IMR-90 (cell line): ENCODE measurements at regions not wholly inside any gene's neighbourhood (a gene's known extent, or its start where the extent isn't known, plus 50 kb on each side); places are given as distances from the start of the nearest gene placed in this dataset.

Experiments used
- ATAC-seq: fragments of 200-7000 bp; cut with Tn5 transposase; 2 replicates; pipeline ENCODE4 v1.9.1; 2020; ENCODE audit warnings: low read depth, mild to moderate bottlenecking, moderate library complexity
- BruUV-seq: library from RNA; stranded (reverse); fragments of 400-500 nt; replicated peaks from 2 replicates; lab custom pipeline; 2021; lab: Mats Ljungman, UMichigan
- CTCF ChIA-PET: fragments of 300-600 bp; formaldehyde crosslinking; extraction: SDS; loops from one replicate; lab custom pipeline; 2021; ENCODE audit warnings: antibody characterized with exemption; lab: Yijun Ruan, JAX
- POLR2A ChIA-PET: fragments of 300-600 bp; sonication (Branson Sonifier 250); formaldehyde crosslinking; loops from one replicate; lab custom pipeline; 2022; ENCODE audit warnings: antibody characterized with exemption; ENCODE audit not compliant: unreplicated experiment; lab: Charles Lee
- DNase-seq: peaks from one replicate; pipeline ENCODE4 v3.0.0; 2013
- H2AFZ ChIP-seq: replicated peaks from 2 replicates; pipeline ENCODE3; 2013; ENCODE audit warnings: low read length, mild to moderate bottlenecking; ENCODE audit not compliant: poor library complexity
- H2AK5ac ChIP-seq: 2 replicates; pipeline ENCODE4 v1.6.1; 2013; ENCODE audit warnings: low read depth, low read length, inconsistent platforms
- H2AK9ac ChIP-seq: replicated peaks from 2 replicates; pipeline ENCODE3; 2013; ENCODE audit warnings: mild to moderate bottlenecking, low read depth, low read length, moderate library complexity; ENCODE audit not compliant: poor library complexity
- H2BK120ac ChIP-seq: 2 replicates; pipeline ENCODE4 v1.6.1; 2013; ENCODE audit warnings: low read depth, low read length, inconsistent platforms
- H2BK15ac ChIP-seq: 3 replicates; pipeline ENCODE4 v1.6.1; 2013; ENCODE audit warnings: low read depth, low read length, inconsistent platforms
- H2BK20ac ChIP-seq: 2 replicates; pipeline ENCODE4 v1.6.1; 2013; ENCODE audit warnings: low read depth, mild to moderate bottlenecking, inconsistent platforms, low read length, moderate library complexity
- H2BK5ac ChIP-seq: 2 replicates; pipeline ENCODE4 v1.6.1; 2013; ENCODE audit warnings: mild to moderate bottlenecking, low read depth, low read length, inconsistent platforms; ENCODE audit not compliant: poor library complexity, severe bottlenecking
- H3K14ac ChIP-seq: replicated peaks from 2 replicates; pipeline ENCODE4 v1.6.1; 2013; ENCODE audit warnings: low read depth, low read length, inconsistent platforms
- H3K18ac ChIP-seq: 2 replicates; pipeline ENCODE4 v1.6.1; 2013; ENCODE audit warnings: low read depth, low read length, control low read depth
- H3K23ac ChIP-seq: 2 replicates; pipeline ENCODE4 v1.6.1; 2013; ENCODE audit warnings: low read depth, low read length, inconsistent platforms
- H3K27ac ChIP-seq: 2 replicates; pipeline ENCODE4 v1.5.1; 2013; ENCODE audit warnings: mild to moderate bottlenecking, control low read depth, low read length; ENCODE audit not compliant: insufficient read depth
- H3K27me3 ChIP-seq: 2 replicates; pipeline ENCODE4 v1.6.1; 2013; ENCODE audit warnings: low read length; ENCODE audit not compliant: control insufficient read depth, insufficient read depth
- H3K36me3 ChIP-seq: 2 replicates; pipeline ENCODE4 v1.6.1; 2013; ENCODE audit warnings: low read length, mixed read lengths; ENCODE audit not compliant: control insufficient read depth, insufficient read depth
- H3K4ac ChIP-seq: 2 replicates; pipeline ENCODE4 v1.6.1; 2013; ENCODE audit warnings: low read depth, low read length, inconsistent platforms
- H3K4me1 ChIP-seq: 2 replicates; pipeline ENCODE4 v1.6.1; 2013; ENCODE audit warnings: low read length, mixed read lengths; ENCODE audit not compliant: control insufficient read depth, insufficient read depth
- H3K4me2 ChIP-seq: 2 replicates; pipeline ENCODE4 v1.6.1; 2013; ENCODE audit warnings: low read depth, mild to moderate bottlenecking, control low read depth, low read length, moderate library complexity
- H3K4me3 ChIP-seq: 2 replicates; pipeline ENCODE4 v1.5.1; 2013; ENCODE audit warnings: low read depth, mild to moderate bottlenecking, control low read depth, low read length, moderate library complexity; ENCODE audit not compliant: insufficient read depth
- H3K56ac ChIP-seq: 2 replicates; pipeline ENCODE4 v1.6.1; 2013; ENCODE audit warnings: low read length, inconsistent platforms; ENCODE audit not compliant: insufficient read depth; ENCODE audit errors: extremely low read depth
- H3K79me1 ChIP-seq, 2 experiments: 2 replicates each; pipeline ENCODE4 v1.6.1; 2013; ENCODE audit warnings: low read length in 2 of 2, inconsistent platforms in 1 of 2, low read depth in 1 of 2
- H3K9ac ChIP-seq: 2 replicates; pipeline ENCODE4 v1.6.1; 2013; ENCODE audit warnings: low read depth, low read length, control low read depth
- H3K9me1 ChIP-seq: 2 replicates; pipeline ENCODE4 v1.6.1; 2013; ENCODE audit warnings: low read length, inconsistent platforms; ENCODE audit not compliant: insufficient read depth
- H3K9me3 ChIP-seq: 2 replicates; pipeline ENCODE4 v1.6.1; 2013; ENCODE audit warnings: low read length; ENCODE audit not compliant: control insufficient read depth, insufficient read depth
- H4K20me1 ChIP-seq: 2 replicates; pipeline ENCODE4 v1.6.1; 2013; ENCODE audit warnings: low read length, inconsistent platforms; ENCODE audit not compliant: insufficient read depth
- H4K5ac ChIP-seq: 2 replicates; pipeline ENCODE4 v1.6.1; 2013; ENCODE audit warnings: mild to moderate bottlenecking, low read depth, low read length, control low read depth
- H4K8ac ChIP-seq, 2 experiments: 2 replicates each; pipeline ENCODE4 v1.6.1; 2013; ENCODE audit warnings: low read depth in 2 of 2, low read length in 2 of 2, control low read depth in 1 of 2, inconsistent platforms in 1 of 2
- H4K91ac ChIP-seq: 2 replicates; pipeline ENCODE4 v1.6.1; 2013; ENCODE audit warnings: low read depth, low read length, inconsistent platforms; ENCODE audit not compliant: insufficient read depth
- BHLHE40 ChIP-seq: fragments of 150-350 bp; IDR thresholded peaks from 2 replicates; pipeline ENCODE4 v1.6.1; 2016; ENCODE audit warnings: mild to moderate bottlenecking, low read depth, low read length
- CEBPB ChIP-seq: IDR thresholded peaks from 2 replicates; pipeline ENCODE4 v1.6.1; 2012; ENCODE audit warnings: low read depth, low read length, improper control_type of control experiment
- CHD1 ChIP-seq: IDR thresholded peaks from 2 replicates; pipeline ENCODE4 v1.6.1; 2012; ENCODE audit warnings: low read depth, low read length, improper control_type of control experiment
- CTCF ChIP-seq: conservative IDR thresholded peaks from 2 replicates; pipeline ENCODE4 v1.5.1; 2012; ENCODE audit warnings: mild to moderate bottlenecking, low read depth, low read length, improper control_type of control experiment
- ELK1 ChIP-seq: fragments of 150-350 bp; IDR thresholded peaks from 2 replicates; pipeline ENCODE4 v1.6.1; 2016; ENCODE audit warnings: low read depth, mild to moderate bottlenecking, low read length, moderate library complexity, borderline replicate concordance
- FOS ChIP-seq: fragments of 150-350 bp; IDR thresholded peaks from 2 replicates; pipeline ENCODE4 v1.6.1; 2016; ENCODE audit warnings: low read depth, low read length
- MAFK ChIP-seq: IDR thresholded peaks from 2 replicates; pipeline ENCODE4 v1.6.1; 2012; ENCODE audit warnings: low read depth, low read length, improper control_type of control experiment
- MAZ ChIP-seq: IDR thresholded peaks from 2 replicates; pipeline ENCODE4 v1.6.1; 2012; ENCODE audit warnings: low read depth, mild to moderate bottlenecking, low read length, improper control_type of control experiment, moderate library complexity, borderline replicate concordance
- MXI1 ChIP-seq: IDR thresholded peaks from 2 replicates; pipeline ENCODE4 v1.6.1; 2012; ENCODE audit warnings: low read depth, mild to moderate bottlenecking, low read length, moderate library complexity, borderline replicate concordance
- NFE2L2 ChIP-seq: fragments of 150-350 bp; IDR thresholded peaks from 2 replicates; pipeline ENCODE4 v1.6.1; 2016; ENCODE audit warnings: low read depth, mild to moderate bottlenecking, low read length
- POLR2A ChIP-seq: IDR thresholded peaks from 2 replicates; pipeline ENCODE4 v1.6.1; 2012; ENCODE audit warnings: mild to moderate bottlenecking, low read depth, low read length
- RAD21 ChIP-seq: IDR thresholded peaks from 2 replicates; pipeline ENCODE4 v1.6.1; 2012; ENCODE audit warnings: low read length, improper control_type of control experiment
- RCOR1 ChIP-seq: IDR thresholded peaks from 2 replicates; pipeline ENCODE4 v1.6.1; 2012; ENCODE audit warnings: mild to moderate bottlenecking, low read length, improper control_type of control experiment; ENCODE audit not compliant: insufficient replicate concordance
- RFX5 ChIP-seq: IDR thresholded peaks from 2 replicates; pipeline ENCODE4 v1.8.0; 2012; ENCODE audit warnings: low read depth, mild to moderate bottlenecking, low read length, moderate library complexity
- SMC3 ChIP-seq: fragments of 150-350 bp; IDR thresholded peaks from 2 replicates; pipeline ENCODE4 v1.6.1; 2016; ENCODE audit warnings: low read depth, mild to moderate bottlenecking, antibody characterized with exemption, low read length, moderate library complexity
- USF2 ChIP-seq: fragments of 150-350 bp; IDR thresholded peaks from 2 replicates; pipeline ENCODE4 v1.6.1; 2017; ENCODE audit warnings: mild to moderate bottlenecking, antibody characterized with exemption, low read length, low read depth
- WGBS, 2 experiments: methylation state at CpG; one replicate each; pipeline versions ENCODE4 v1.1.5 to v1.1.7; 2013; ENCODE audit warnings: missing lambda C conversion rate in 2 of 2; ENCODE audit not compliant: insufficient read length in 1 of 2; ENCODE audit errors: extremely low coverage in 2 of 2; 5-methylcytosine and 5-hydroxymethylcytosine counted together
- dilution Hi-C: fragments of 300-500 bp; cut with HindIII; formaldehyde crosslinking; loops from one replicate; pipeline ENCODE4 v1.14.3; 2018; ENCODE audit warnings: low sequenced_read_pairs; ENCODE audit not compliant: unreplicated experiment
- in situ Hi-C: fragments of 300-500 bp; cut with MboI; formaldehyde crosslinking; loops from 3 replicates; pipeline ENCODE4 v1.14.3; 2019; ENCODE audit warnings: low sequenced_read_pairs, inconsistent platforms, mixed read lengths
- intact Hi-C: fragments of 100-400 bp; cut with micrococcal nuclease; formaldehyde crosslinking; loops from 2 replicates; pipeline ENCODE4 v1.10.0; 2022

- no peak overlapping the region for H2AK5ac ChIP-seq
- WGBS, 2 experiments: 46% methylated on average over 2 of the region's 2 CpGs; no CpG with 5 or more reads in 1 of the 2 experiments
- ATAC-seq (no peak), DNase-seq (no peak)
- BruUV-seq: no TSS peak
- no peak overlapping the region for H2AK9ac ChIP-seq
- H3K4me1 ChIP-seq: no peaks in the 10 kb centered on the region
- H4K5ac ChIP-seq: no peak overlapping the region
- TF ChIP-seq SMC3 (no peak), MAFK (no peak), CHD1 (no peak), USF2 (no peak), CTCF (no peak), CEBPB (no peak), MXI1 (no peak), RAD21 (no peak), RFX5 (no peak), BHLHE40 (no peak), NFE2L2 (no peak), FOS (no peak), RCOR1 (no peak), ELK1 (no peak), POLR2A (no peak), MAZ (no peak)
- dilution Hi-C loops: no loop called here
- no peak overlapping the region for H3K23ac ChIP-seq
- no peaks in the 10 kb centered on the region for H4K20me1 ChIP-seq
- H3K36me3 ChIP-seq: no peaks in the 10 kb centered on the region
- H3K27me3 ChIP-seq: peaks cover 24% of the 10 kb centered on the region
- no peak overlapping the region for H2BK20ac ChIP-seq
- no peak overlapping the region for H4K8ac ChIP-seq
- ChIA-PET CTCF (no interaction called here), POLR2A (no interaction called here)
- in situ Hi-C loops: no loop called here
- no peak overlapping the region for H2AFZ ChIP-seq
- H2BK5ac ChIP-seq: no peak overlapping the region
- no peak overlapping the region for H3K14ac ChIP-seq
- H3K4me2 ChIP-seq: no peak overlapping the region
- H3K27ac ChIP-seq: no peak overlapping the region
- H2BK15ac ChIP-seq: no peak overlapping the region
- no peaks in the 10 kb centered on the region for H3K9me3 ChIP-seq
- H3K9me1 ChIP-seq: no peaks in the 10 kb centered on the region
- no peaks in the 10 kb centered on the region for H3K79me1 ChIP-seq
- intact Hi-C loops: no loop called here
- H3K56ac ChIP-seq: no peak overlapping the region
- H3K4me3 ChIP-seq: no peak overlapping the region
- no peak overlapping the region for H3K18ac ChIP-seq
- H4K91ac ChIP-seq: no peak overlapping the region
- no peak overlapping the region for H3K4ac ChIP-seq
- H2BK120ac ChIP-seq: no peak overlapping the region
- H3K9ac ChIP-seq: no peak overlapping the region
These were observed 152.5 kb upstream of the ALDH1B1 start for GRCh38 chr9:38240051-38240450.
